Sigmoid colon (tissue), 4 donors: ENCODE measurements at regions not wholly inside any gene's neighbourhood (a gene's known extent, or its start where the extent isn't known, plus 50 kb on each side); places are given as distances from the start of the nearest gene placed in this dataset.

Experiments used
- EP300 ChIP-seq, 4 donors: sonication (generic); formaldehyde crosslinking; IDR thresholded peaks; one replicate each; pipeline ENCODE4 v1.6.1; 2017; ENCODE audit warnings: antibody characterized with exemption in 4 of 4
- POLR2A ChIP-seq, 2 donors: fragments of 450-650 bp; IDR thresholded peaks; one replicate each; pipeline ENCODE4 v1.6.1; 2016; ENCODE audit warnings: antibody characterized with exemption in 2 of 2, mild to moderate bottlenecking in 2 of 2, moderate library complexity in 2 of 2
- POLR2AphosphoS5 ChIP-seq, 4 donors: sonication (generic); formaldehyde crosslinking; IDR thresholded peaks; one replicate each; pipeline ENCODE4 v1.6.1; 2017; ENCODE audit warnings: antibody characterized with exemption in 4 of 4
- TF ChIP-seq, protein P1 (sequence below), 4 experiments: fragments of 450-650 bp in 3 of 4; fragments of 200-600 bp in 1 of 4; IDR thresholded peaks; one replicate each; pipeline ENCODE4 v1.5.1; 2016 to 2019; ENCODE audit warnings: antibody characterized with exemption in 4 of 4, mild to moderate bottlenecking in 3 of 4, moderate library complexity in 2 of 4

DNA sequence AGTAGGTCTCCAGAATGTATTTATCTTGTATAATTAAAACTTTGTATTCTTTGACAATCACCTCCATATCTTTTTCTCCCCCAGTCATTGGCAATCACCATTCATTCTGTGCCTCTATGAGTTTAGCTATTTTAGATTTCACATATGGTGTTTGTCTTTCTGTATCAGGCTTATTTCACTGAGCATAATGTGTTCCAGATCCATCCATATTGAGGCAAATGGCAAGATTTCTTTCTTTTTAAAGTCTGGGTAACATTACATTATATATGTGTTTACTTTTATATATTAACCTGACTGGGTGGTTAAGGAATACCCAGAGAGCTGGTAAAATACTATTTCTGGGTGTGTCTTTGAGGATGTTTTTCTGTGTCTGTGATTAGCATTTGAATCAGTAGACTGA, 486.6 kb downstream of the SQOR start:
- TF ChIP-seq POLR2A (IDR thresholded peaks at IDR 0.05) = no peak
- TF ChIP-seq POLR2AphosphoS5 (IDR thresholded peaks at IDR 0.05) = no peak
- TF ChIP-seq, protein P1, sequence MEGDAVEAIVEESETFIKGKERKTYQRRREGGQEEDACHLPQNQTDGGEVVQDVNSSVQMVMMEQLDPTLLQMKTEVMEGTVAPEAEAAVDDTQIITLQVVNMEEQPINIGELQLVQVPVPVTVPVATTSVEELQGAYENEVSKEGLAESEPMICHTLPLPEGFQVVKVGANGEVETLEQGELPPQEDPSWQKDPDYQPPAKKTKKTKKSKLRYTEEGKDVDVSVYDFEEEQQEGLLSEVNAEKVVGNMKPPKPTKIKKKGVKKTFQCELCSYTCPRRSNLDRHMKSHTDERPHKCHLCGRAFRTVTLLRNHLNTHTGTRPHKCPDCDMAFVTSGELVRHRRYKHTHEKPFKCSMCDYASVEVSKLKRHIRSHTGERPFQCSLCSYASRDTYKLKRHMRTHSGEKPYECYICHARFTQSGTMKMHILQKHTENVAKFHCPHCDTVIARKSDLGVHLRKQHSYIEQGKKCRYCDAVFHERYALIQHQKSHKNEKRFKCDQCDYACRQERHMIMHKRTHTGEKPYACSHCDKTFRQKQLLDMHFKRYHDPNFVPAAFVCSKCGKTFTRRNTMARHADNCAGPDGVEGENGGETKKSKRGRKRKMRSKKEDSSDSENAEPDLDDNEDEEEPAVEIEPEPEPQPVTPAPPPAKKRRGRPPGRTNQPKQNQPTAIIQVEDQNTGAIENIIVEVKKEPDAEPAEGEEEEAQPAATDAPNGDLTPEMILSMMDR (IDR thresholded peaks at IDR 0.05) = no peak
- TF ChIP-seq EP300 (IDR thresholded peaks at IDR 0.05) = no peak
